H1 (cell line): ENCODE measurements at regions not wholly inside any gene's neighbourhood (a gene's known extent, or its start where the extent isn't known, plus 50 kb on each side); places are given as distances from the start of the nearest gene placed in this dataset.

Source experiments
- CTCF ChIA-PET: fragments of 300-600 bp; sonication (Branson Sonifier 250); formaldehyde crosslinking; loops from one replicate; lab custom pipeline; 2021; ENCODE audit not compliant: partially characterized antibody; lab: Charles Lee
- POLR2A ChIA-PET: fragments of 300-600 bp; sonication (Branson Sonifier 250); formaldehyde crosslinking; loops from one replicate; lab custom pipeline; 2021; ENCODE audit warnings: inconsistent platforms; ENCODE audit not compliant: partially characterized antibody; lab: Charles Lee
- DNase-seq, 2 experiments: peaks; one replicate each; pipeline versions ENCODE4 v3.0.0 to v3.0.0-alpha.2; 2010 to 2022; ENCODE audit warnings: low spot score in 2 of 2, low read depth in 1 of 2, mixed read lengths in 1 of 2
- FAIRE-seq: peaks from 2 replicates; lab custom pipeline; 2011; peaks lifted over from hg19 to GRCh38; lab: Jason Lieb, UNC
- H2AFZ ChIP-seq: 2 replicates; pipeline ENCODE4 v1.8.1; 2012; ENCODE audit warnings: low read length, inconsistent platforms
- H2AK5ac ChIP-seq: 2 replicates; pipeline ENCODE4 v1.6.1; 2013; ENCODE audit warnings: low read depth, low read length
- H2BK120ac ChIP-seq: replicated peaks from 2 replicates; pipeline ENCODE3; 2013; ENCODE audit warnings: low read depth, low read length, inconsistent platforms
- H2BK12ac ChIP-seq: 2 replicates; pipeline ENCODE4 v1.6.1; 2013; ENCODE audit warnings: low read depth, low read length
- H2BK15ac ChIP-seq: 2 replicates; pipeline ENCODE4 v1.6.1; 2013; ENCODE audit warnings: low read length
- H2BK20ac ChIP-seq: 2 replicates; pipeline ENCODE4 v1.6.1; 2013; ENCODE audit warnings: low read length
- H2BK5ac ChIP-seq: 2 replicates; pipeline ENCODE4 v1.6.1; 2013; ENCODE audit warnings: low read depth, low read length
- H3K14ac ChIP-seq: 2 replicates; pipeline ENCODE4 v1.6.1; 2013; ENCODE audit warnings: inconsistent platforms; ENCODE audit not compliant: insufficient read length
- H3K18ac ChIP-seq: 2 replicates; pipeline ENCODE4 v1.6.1; 2013; ENCODE audit warnings: low read length; ENCODE audit errors: extremely low read depth
- H3K23ac ChIP-seq: 2 replicates; pipeline ENCODE4 v1.6.1; 2013; ENCODE audit warnings: inconsistent platforms; ENCODE audit not compliant: insufficient read length
- H3K23me2 ChIP-seq: 2 replicates; pipeline ENCODE4 v1.6.1; 2013; ENCODE audit warnings: low read depth, low read length
- H3K27ac ChIP-seq: 2 replicates; pipeline ENCODE4 v1.6.1; 2011; ENCODE audit warnings: low read depth, low read length, inconsistent platforms
- H3K27me3 ChIP-seq, 4 experiments: replicated peaks in 1 of 4; 1 replicate in 1 of 4; 2 replicates in 3 of 4; pipeline versions ENCODE4 v1.6.1 to v1.8.1; 2011 to 2013; ENCODE audit warnings: low read length in 3 of 4, mild to moderate bottlenecking in 3 of 4, inconsistent platforms in 2 of 4, mixed read lengths in 2 of 4, moderate library complexity in 1 of 4; ENCODE audit not compliant: control insufficient read depth in 3 of 4, insufficient read depth in 3 of 4; ENCODE audit errors: extremely low read depth in 1 of 4
- H3K36me3 ChIP-seq, 4 experiments: 2 replicates each; pipeline versions ENCODE4 v1.6.1 to v1.8.1; 2011 to 2013; ENCODE audit warnings: mild to moderate bottlenecking in 4 of 4, low read length in 3 of 4, moderate library complexity in 2 of 4, control low read depth in 1 of 4, inconsistent platforms in 1 of 4; ENCODE audit not compliant: insufficient read depth in 4 of 4, control insufficient read depth in 2 of 4
- H3K4ac ChIP-seq: replicated peaks from 2 replicates; pipeline ENCODE3; 2013; ENCODE audit warnings: low read length, low read depth, mixed read lengths, inconsistent platforms; ENCODE audit not compliant: insufficient read length
- H3K4me1 ChIP-seq, 4 experiments: replicated peaks in 1 of 4; 1 replicate in 1 of 4; 2 replicates in 3 of 4; pipeline versions ENCODE4 v1.6.1 to v1.8.1; 2011 to 2013; ENCODE audit warnings: low read length in 3 of 4, inconsistent platforms in 2 of 4, mixed read lengths in 1 of 4; ENCODE audit not compliant: insufficient read depth in 4 of 4, control insufficient read depth in 3 of 4
- H3K4me2 ChIP-seq, 2 experiments: 2 replicates each; pipeline versions ENCODE4 v1.6.1 to v1.8.1; 2011 to 2013; ENCODE audit warnings: low read depth in 2 of 2, low read length in 2 of 2, control low read depth in 1 of 2, inconsistent platforms in 1 of 2, mild to moderate bottlenecking in 1 of 2; ENCODE audit not compliant: insufficient read depth in 1 of 2
- H3K4me3 ChIP-seq, 4 experiments: fragments of 200-600, 300-600 bp in 1 of 4; sonication (generic), shearing (Covaris generic), sonication (Bioruptor Twin) in 1 of 4; 2 replicates each; pipeline versions ENCODE4 v1.5.1 to v1.8.1; 2011 to 2016; ENCODE audit warnings: low read length in 4 of 4, low read depth in 3 of 4, control low read depth in 2 of 4, inconsistent platforms in 2 of 4, mild to moderate bottlenecking in 2 of 4, mixed read lengths in 1 of 4, moderate library complexity in 1 of 4; ENCODE audit not compliant: insufficient read depth in 2 of 4; ENCODE audit errors: extremely low read depth in 1 of 4
- H3K56ac ChIP-seq: replicated peaks from 2 replicates; pipeline ENCODE3; 2013; ENCODE audit warnings: low read depth, mild to moderate bottlenecking, mixed read lengths, low read length, inconsistent platforms; ENCODE audit not compliant: insufficient read length
- H3K79me1 ChIP-seq: 2 replicates; pipeline ENCODE4 v1.6.1; 2013; ENCODE audit warnings: low read depth, low read length, control low read depth
- H3K79me2 ChIP-seq, 2 experiments: 2 replicates each; pipeline versions ENCODE4 v1.6.1 to v1.8.1; 2012 to 2013; ENCODE audit warnings: low read length in 2 of 2, mild to moderate bottlenecking in 2 of 2, inconsistent platforms in 1 of 2; ENCODE audit not compliant: insufficient read depth in 2 of 2, control insufficient read depth in 1 of 2
- H3K9ac ChIP-seq, 4 experiments: replicated peaks in 1 of 4; 1 replicate in 1 of 4; 2 replicates in 3 of 4; pipeline versions ENCODE4 v1.6.1 to v1.8.1; 2011 to 2013; ENCODE audit warnings: low read depth in 3 of 4, low read length in 3 of 4, control low read depth in 2 of 4, mild to moderate bottlenecking in 2 of 4, moderate library complexity in 2 of 4, inconsistent platforms in 1 of 4; ENCODE audit errors: extremely low read depth in 1 of 4
- H3K9me3 ChIP-seq, 2 experiments: 2 replicates each; pipeline versions ENCODE4 v1.6.1 to v1.8.1; 2012 to 2013; ENCODE audit warnings: mild to moderate bottlenecking in 2 of 2, moderate library complexity in 2 of 2, control low read depth in 1 of 2, inconsistent platforms in 1 of 2, low read depth in 1 of 2, low read length in 1 of 2, mixed read lengths in 1 of 2; ENCODE audit not compliant: insufficient read depth in 2 of 2
- H4K20me1 ChIP-seq, 2 experiments: replicated peaks in 1 of 2; 2 replicates each; pipeline versions ENCODE3 to v1.8.1; 2011 to 2013; ENCODE audit warnings: inconsistent platforms in 2 of 2, low read length in 2 of 2, mild to moderate bottlenecking in 1 of 2; ENCODE audit not compliant: insufficient read depth in 2 of 2, control insufficient read depth in 1 of 2
- H4K5ac ChIP-seq: 2 replicates; pipeline ENCODE4 v1.6.1; 2013; ENCODE audit warnings: low read length, low read depth, mixed read lengths, inconsistent platforms; ENCODE audit not compliant: insufficient read length
- H4K8ac ChIP-seq: 2 replicates; pipeline ENCODE4 v1.8.0; 2013; ENCODE audit warnings: mild to moderate bottlenecking, moderate library complexity, low read length, inconsistent platforms; ENCODE audit not compliant: insufficient read depth; ENCODE audit errors: extremely low read depth
- H4K91ac ChIP-seq: replicated peaks from 2 replicates; pipeline ENCODE3; 2013; ENCODE audit warnings: low read length, mixed read lengths, inconsistent platforms; ENCODE audit not compliant: insufficient read length
- HDAC6 ChIP-seq: IDR thresholded peaks from one replicate; pipeline ENCODE4 v1.7.1; 2012; ENCODE audit warnings: low read depth, mild to moderate bottlenecking, inconsistent platforms, low read length, moderate library complexity
- KDM1A ChIP-seq: fragments of 200-600, 300-600 bp; sonication (generic); IDR thresholded peaks from 2 replicates; pipeline ENCODE4 v1.7.1; 2016; ENCODE audit warnings: mild to moderate bottlenecking, low read length, borderline replicate concordance
- POU5F1 ChIP-seq: IDR thresholded peaks from 2 replicates; pipeline ENCODE4 v1.6.1; 2011; ENCODE audit warnings: low read depth, mild to moderate bottlenecking, low read length, moderate library complexity
- RAD21 ChIP-seq, 2 experiments: IDR thresholded peaks in 1 of 2; conservative IDR thresholded peaks in 1 of 2; 2 replicates each; pipeline ENCODE4 v1.6.1; 2011; ENCODE audit warnings: low read depth in 2 of 2, low read length in 2 of 2, improper control_type of control experiment in 1 of 2, inconsistent platforms in 1 of 2, mild to moderate bottlenecking in 1 of 2, moderate library complexity in 1 of 2
- SIX5 ChIP-seq: IDR thresholded peaks from 2 replicates; pipeline ENCODE4 v1.6.1; 2011; ENCODE audit warnings: mild to moderate bottlenecking, low read depth, low read length
- SP1 ChIP-seq: IDR thresholded peaks from 2 replicates; pipeline ENCODE4 v1.6.1; 2011; ENCODE audit warnings: low read depth, low read length
- TAF1 ChIP-seq: IDR thresholded peaks from 2 replicates; pipeline ENCODE4 v1.6.1; 2011; ENCODE audit warnings: mild to moderate bottlenecking, low read depth, low read length
- YY1 ChIP-seq: IDR thresholded peaks from 2 replicates; pipeline ENCODE4 v1.6.1; 2011; ENCODE audit warnings: low read depth, mild to moderate bottlenecking, low read length
- WGBS, 2 experiments: shearing (Covaris generic) in 1 of 2; methylation state at CpG; one replicate each; pipeline versions ENCODE4 v1.1.6 to v1.1.7; 2013 to 2015; ENCODE audit warnings: low lambda C conversion rate in 2 of 2, mixed read lengths in 2 of 2, inconsistent platforms in 1 of 2, low coverage in 1 of 2, missing lambda C conversion rate in 1 of 2; ENCODE audit not compliant: insufficient replicate concordance in 2 of 2, insufficient coverage in 1 of 2, insufficient read length in 1 of 2; ENCODE audit errors: extremely low coverage in 1 of 2, missing lambda C conversion rate in 1 of 2; 5-methylcytosine and 5-hydroxymethylcytosine counted together
- TF ChIP-seq, protein P1 (sequence below), 3 experiments: IDR thresholded peaks; 1 replicate in 2 of 3; 2 replicates in 1 of 3; pipeline versions ENCODE4 v1.5.1 to v1.6.1; 2011; ENCODE audit warnings: low read length in 3 of 3, mild to moderate bottlenecking in 3 of 3, inconsistent platforms in 2 of 3, low read depth in 1 of 3, moderate library complexity in 1 of 3; ENCODE audit not compliant: insufficient read depth in 1 of 3; ENCODE audit errors: control extremely low read depth in 1 of 3
- TF ChIP-seq, protein P2 (sequence below): IDR thresholded peaks from 2 replicates; pipeline ENCODE4 v1.6.1; 2012; ENCODE audit warnings: inconsistent platforms

DNA sequence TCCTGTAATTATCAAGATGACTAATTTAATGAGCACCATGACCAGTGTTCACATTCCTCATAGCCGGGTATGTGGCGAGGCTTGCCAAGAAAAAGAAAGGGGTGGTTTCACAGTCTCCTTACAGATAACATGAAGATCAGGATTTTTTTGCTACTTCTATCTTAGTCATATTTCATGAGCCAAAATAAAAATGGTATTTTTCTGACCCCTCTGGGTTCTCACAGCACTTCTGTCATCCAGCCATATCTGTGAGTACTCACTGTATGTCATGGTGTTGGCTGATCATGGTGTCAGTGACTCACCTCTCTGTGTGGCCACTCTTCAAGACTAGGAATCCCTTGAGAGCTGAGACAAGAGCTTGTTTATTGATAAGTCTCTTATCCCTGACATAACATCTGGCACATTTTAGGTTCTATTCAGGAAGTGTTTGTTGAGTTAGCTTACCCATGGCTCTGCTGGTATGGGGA lies 130.5 kb upstream of the LMCD1 start:
- no peaks in the 10 kb centered on the region for H3K79me2 ChIP-seq
- ChIA-PET CTCF (interaction anchor here (1.2 kb wide), 2 partner anchors 10 to 51 kb away, joined by 3 read pairs; no protein-coding TSS in a partner anchor), POLR2A (no interaction called here)
- no peaks in the 10 kb centered on the region for H3K79me1 ChIP-seq
- H2BK12ac ChIP-seq, result no peak overlapping the region
- H3K23ac ChIP-seq, result no peak overlapping the region
- TF ChIP-seq KDM1A (no peak), HDAC6 (no peak), RAD21 (IDR thresholded peaks at IDR 0.05 in 1 of 2, conservative IDR thresholded peaks at IDR 0.05 in 1 of 2; ENCODE audit: low read depth in 2 of 2, low read length in 2 of 2) (no peak), YY1 (no peak), SIX5 (no peak), TAF1 (no peak), SP1 (no peak), POU5F1 (no peak)
- TF ChIP-seq, protein P1, sequence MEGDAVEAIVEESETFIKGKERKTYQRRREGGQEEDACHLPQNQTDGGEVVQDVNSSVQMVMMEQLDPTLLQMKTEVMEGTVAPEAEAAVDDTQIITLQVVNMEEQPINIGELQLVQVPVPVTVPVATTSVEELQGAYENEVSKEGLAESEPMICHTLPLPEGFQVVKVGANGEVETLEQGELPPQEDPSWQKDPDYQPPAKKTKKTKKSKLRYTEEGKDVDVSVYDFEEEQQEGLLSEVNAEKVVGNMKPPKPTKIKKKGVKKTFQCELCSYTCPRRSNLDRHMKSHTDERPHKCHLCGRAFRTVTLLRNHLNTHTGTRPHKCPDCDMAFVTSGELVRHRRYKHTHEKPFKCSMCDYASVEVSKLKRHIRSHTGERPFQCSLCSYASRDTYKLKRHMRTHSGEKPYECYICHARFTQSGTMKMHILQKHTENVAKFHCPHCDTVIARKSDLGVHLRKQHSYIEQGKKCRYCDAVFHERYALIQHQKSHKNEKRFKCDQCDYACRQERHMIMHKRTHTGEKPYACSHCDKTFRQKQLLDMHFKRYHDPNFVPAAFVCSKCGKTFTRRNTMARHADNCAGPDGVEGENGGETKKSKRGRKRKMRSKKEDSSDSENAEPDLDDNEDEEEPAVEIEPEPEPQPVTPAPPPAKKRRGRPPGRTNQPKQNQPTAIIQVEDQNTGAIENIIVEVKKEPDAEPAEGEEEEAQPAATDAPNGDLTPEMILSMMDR (IDR thresholded peaks at IDR 0.05; ENCODE audit: control extremely low read depth in 1 of 3, insufficient read depth in 1 of 3, low read depth in 1 of 3, low read length in 3 of 3), result no peak
- TF ChIP-seq, protein P2, sequence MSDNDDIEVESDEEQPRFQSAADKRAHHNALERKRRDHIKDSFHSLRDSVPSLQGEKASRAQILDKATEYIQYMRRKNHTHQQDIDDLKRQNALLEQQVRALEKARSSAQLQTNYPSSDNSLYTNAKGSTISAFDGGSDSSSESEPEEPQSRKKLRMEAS, result no peak
- no peak overlapping the region for H2BK20ac ChIP-seq
- H3K4me1 ChIP-seq, result 0 out of 7 replicates have a peak, but pooled peaks cover 0 to 4% (median 0%) of the 10 kb centered on the region in 4 experiments
- no peaks in the 10 kb centered on the region for H4K20me1 ChIP-seq
- no peaks in the 10 kb centered on the region for H3K27me3 ChIP-seq
- H2BK120ac ChIP-seq, result no peak overlapping the region
- H3K27ac ChIP-seq, result no peak overlapping the region
- no peak for DNase-seq
- no peak overlapping the region for H4K8ac ChIP-seq
- no peak overlapping the region for H3K56ac ChIP-seq
- no peak overlapping the region for H4K5ac ChIP-seq
- no peak overlapping the region for H3K4me3 ChIP-seq
- H2BK5ac ChIP-seq, result no peak overlapping the region
- H2BK15ac ChIP-seq, result no peak overlapping the region
- H3K4me2 ChIP-seq, result no peak overlapping the region
- no peak overlapping the region for H2AFZ ChIP-seq
- WGBS, 2 experiments, result 91% methylated on average over 2 of the region's 2 CpGs; no CpG with 5 or more reads in 1 of the 2 experiments
- no peak overlapping the region for H3K14ac ChIP-seq
- H3K9me3 ChIP-seq, result no peaks in the 10 kb centered on the region
- H2AK5ac ChIP-seq, result no peak overlapping the region
- no peak overlapping the region for H3K18ac ChIP-seq
- H3K4ac ChIP-seq, result no peak overlapping the region
- H3K36me3 ChIP-seq, result no peaks in the 10 kb centered on the region
- FAIRE-seq, result no peak
- no peaks in the 10 kb centered on the region; the same call in 1 of the 2 replicates for H3K23me2 ChIP-seq
- peak overlapping the region in 1 of 4 experiments; percentile 34; a peak in 1 of 7 replicates for H3K9ac ChIP-seq
- no peak overlapping the region for H4K91ac ChIP-seq
